ENCODE measurements at regions not wholly inside any gene's neighbourhood (a gene's known extent, or its start where the extent isn't known, plus 50 kb on each side); places are given as distances from the start of the nearest gene placed in this dataset.
"Not testable (repeated sequence)": the region's sequence is repeated elsewhere in the genome, so short reads cannot be mapped to it uniquely, and the experiment has no call there.

DNA sequence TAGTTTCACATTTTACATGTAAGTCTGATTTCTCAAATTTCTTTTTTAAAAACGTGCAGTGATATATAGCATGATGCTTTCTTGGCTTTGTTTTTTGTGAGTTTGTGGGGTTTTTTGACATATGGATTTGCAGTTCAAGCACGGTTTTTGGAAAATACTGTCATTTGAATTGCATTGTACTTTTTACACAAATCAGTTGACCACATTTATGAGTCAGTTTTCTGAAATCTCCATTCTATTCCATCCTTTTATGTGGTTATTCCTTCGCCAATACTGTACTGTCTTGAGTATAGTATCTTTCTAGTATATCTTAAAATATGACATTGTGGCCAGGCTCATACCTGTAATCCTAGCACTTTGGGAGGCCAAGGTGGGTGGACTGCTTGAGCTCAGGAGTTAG lies 890.0 kb upstream of the CITED2 start:
- no peaks in the 10 kb centered on the region for H3K4me1 ChIP-seq (ENCODE audit: insufficient read depth)
- H2AFZ ChIP-seq: no peak overlapping the region
- H3K79me2 ChIP-seq: no peaks in the 10 kb centered on the region
- H3K9me2 ChIP-seq (replicated peaks; ENCODE audit: insufficient read depth): no peaks in the 10 kb centered on the region
- no peak overlapping the region for H3K27ac ChIP-seq
- TF ChIP-seq EZH2 (IDR thresholded peaks at IDR 0.05; ENCODE audit: borderline replicate concordance) (no peak), CTCF (IDR thresholded peaks at IDR 0.05; ENCODE audit: poor library complexity) (no peak), EZH2phosphoT487 (IDR thresholded peaks at IDR 0.05; ENCODE audit: low read depth, severe bottlenecking, unreplicated experiment) (no peak)
- H3K4me3 ChIP-seq: no peak overlapping the region
- no peaks in the 10 kb centered on the region for H3K27me3 ChIP-seq
- H3K9me3 ChIP-seq (ENCODE audit: low read depth): no peaks in the 10 kb centered on the region
- DNase-seq (ENCODE audit: low spot score): no peak
- no peaks in the 10 kb centered on the region for H4K20me1 ChIP-seq (ENCODE audit: insufficient read depth, poor library complexity, severe bottlenecking)
- 89% methylated on average over 3 of the region's 3 CpGs for WGBS (ENCODE audit: low lambda C conversion rate, missing lambda C conversion rate)
- no peaks in the 10 kb centered on the region for H3K36me3 ChIP-seq (replicated peaks; ENCODE audit: insufficient read depth, low read depth)
- no peak overlapping the region for H3K4me2 ChIP-seq

GRCh38 chr6:140258302-140258701 lies 883.9 kb upstream of the CITED2 start:
- H3K4me1 ChIP-seq (ENCODE audit: insufficient read depth); H3K79me2 ChIP-seq; H4K20me1 ChIP-seq (ENCODE audit: insufficient read depth, poor library complexity, severe bottlenecking); H3K36me3 ChIP-seq (replicated peaks; ENCODE audit: insufficient read depth, low read depth); H3K9me2 ChIP-seq (replicated peaks; ENCODE audit: insufficient read depth); H3K4me3 ChIP-seq; DNase-seq (ENCODE audit: low spot score); H3K27me3 ChIP-seq; H2AFZ ChIP-seq; H3K9me3 ChIP-seq (ENCODE audit: low read depth); H3K4me2 ChIP-seq; H3K27ac ChIP-seq: not testable (repeated sequence)
- 51% methylated on average over 4 of the region's 6 CpGs for WGBS (ENCODE audit: low lambda C conversion rate, missing lambda C conversion rate)

DNA sequence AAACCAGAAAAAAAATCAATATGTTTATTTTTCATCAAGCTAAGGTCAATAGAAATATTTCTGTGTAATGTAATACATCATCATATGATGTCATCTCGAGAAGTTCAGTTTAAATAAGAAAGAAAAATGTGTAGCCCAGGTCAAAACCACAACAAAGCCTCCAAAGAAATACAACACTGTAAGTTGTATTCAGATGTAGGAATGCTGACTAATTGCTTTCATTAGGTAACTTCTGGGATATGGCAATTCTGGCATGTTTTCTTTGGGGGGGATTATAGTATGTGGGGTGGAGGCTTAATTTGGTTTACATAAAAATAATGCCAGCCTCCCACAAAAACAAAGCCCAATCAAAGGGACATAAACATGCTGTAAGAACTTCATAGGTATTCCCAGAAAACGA lies 881.8 kb upstream of the CITED2 start:
- 86% methylated on average over 2 of the region's 2 CpGs for WGBS (ENCODE audit: low lambda C conversion rate, missing lambda C conversion rate)

DNA sequence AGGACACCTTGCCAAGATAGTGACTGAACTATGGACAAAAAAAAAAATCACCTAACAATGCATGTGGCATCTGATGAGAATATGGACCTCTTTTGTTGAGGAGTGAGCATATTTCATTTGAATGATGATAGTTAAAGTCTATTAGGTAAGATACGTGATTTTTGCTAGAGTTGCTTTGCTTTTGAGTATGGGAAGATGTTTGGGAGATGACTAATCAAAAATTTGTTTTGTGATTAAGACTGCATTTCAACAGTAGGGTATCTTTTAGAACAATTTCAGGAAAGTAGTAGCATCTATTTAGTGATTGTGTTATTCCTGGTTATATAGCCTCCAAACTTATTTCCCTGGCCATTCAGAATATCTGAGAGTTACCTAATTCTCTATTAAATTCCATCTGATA lies 878.6 kb upstream of the CITED2 start:
- TF ChIP-seq CTCF (IDR thresholded peaks at IDR 0.05; ENCODE audit: poor library complexity) (no peak), EZH2phosphoT487 (IDR thresholded peaks at IDR 0.05; ENCODE audit: low read depth, severe bottlenecking, unreplicated experiment) (no peak), EZH2 (IDR thresholded peaks at IDR 0.05; ENCODE audit: borderline replicate concordance) (no peak)
- no peaks in the 10 kb centered on the region for H3K36me3 ChIP-seq (replicated peaks; ENCODE audit: insufficient read depth, low read depth)
- no peaks in the 10 kb centered on the region for H3K27me3 ChIP-seq
- DNase-seq (ENCODE audit: low spot score): no peak
- H2AFZ ChIP-seq: no peak overlapping the region
- H3K27ac ChIP-seq: no peak overlapping the region
- H3K4me1 ChIP-seq (ENCODE audit: insufficient read depth): no peaks in the 10 kb centered on the region
- no peak overlapping the region for H3K4me3 ChIP-seq
- no peaks in the 10 kb centered on the region for H3K9me2 ChIP-seq (replicated peaks; ENCODE audit: insufficient read depth)
- no peak overlapping the region for H3K4me2 ChIP-seq
- H4K20me1 ChIP-seq (ENCODE audit: insufficient read depth, poor library complexity, severe bottlenecking): no peaks in the 10 kb centered on the region
- H3K79me2 ChIP-seq: no peaks in the 10 kb centered on the region
- 89% methylated on average over 1 of the region's 1 CpG for WGBS (ENCODE audit: low lambda C conversion rate, missing lambda C conversion rate)
- no peaks in the 10 kb centered on the region for H3K9me3 ChIP-seq (ENCODE audit: low read depth)

More for the DNA sequence above, 881.8 kb upstream of the CITED2 start:
- no peak for TF ChIP-seq CTCF (IDR thresholded peaks at IDR 0.05; ENCODE audit: poor library complexity)
- Histone ChIP-seq H3K4me3 (no peak overlapping the region), H3K9me3 (ENCODE audit: low read depth) (no peaks in the 10 kb centered on the region), H2AFZ (no peak overlapping the region), H3K79me2 (no peaks in the 10 kb centered on the region), H3K27ac (no peak overlapping the region), H4K20me1 (ENCODE audit: insufficient read depth, poor library complexity, severe bottlenecking) (no peaks in the 10 kb centered on the region), H3K36me3 (replicated peaks; ENCODE audit: insufficient read depth, low read depth) (no peaks in the 10 kb centered on the region), H3K9me2 (replicated peaks; ENCODE audit: insufficient read depth) (no peaks in the 10 kb centered on the region), H3K4me2 (no peak overlapping the region), H3K27me3 (no peaks in the 10 kb centered on the region), H3K4me1 (ENCODE audit: insufficient read depth) (no peaks in the 10 kb centered on the region)
- no peak for DNase-seq (ENCODE audit: low spot score)

Measured in hepatocyte (in vitro differentiated cells).